ENCODE measurements at regions not wholly inside any gene's neighbourhood (a gene's known extent, or its start where the extent isn't known, plus 50 kb on each side); places are given as distances from the start of the nearest gene placed in this dataset.

- POLR2A ChIA-PET = no interaction called here
- H3K36me3 Mint-ChIP-seq (ENCODE audit: low read depth) = no peaks in the 10 kb centered on the region
- H3K4me3 Mint-ChIP-seq = no peak overlapping the region
- peaks cover 3% of the 10 kb centered on the region for H3K9me3 Mint-ChIP-seq
- no peak for DNase-seq
- no peak overlapping the region for H3K27ac Mint-ChIP-seq
- no peaks in the 10 kb centered on the region for H3K27me3 Mint-ChIP-seq
- H3K4me1 Mint-ChIP-seq = no peaks in the 10 kb centered on the region
- CTCF ChIA-PET = no interaction called here
These were observed 123.4 kb upstream of the ANO1 start for GRCh38 chr11:69954756-69955155.

GRCh38 chr11:69956669-69957190 lies 121.4 kb upstream of the ANO1 start:
- H3K27me3 Mint-ChIP-seq = no peaks in the 10 kb centered on the region
- CTCF ChIA-PET = no interaction called here
- H3K4me3 Mint-ChIP-seq = no peak overlapping the region
- H3K4me1 Mint-ChIP-seq = no peaks in the 10 kb centered on the region
- no peaks in the 10 kb centered on the region for H3K9me3 Mint-ChIP-seq
- H3K36me3 Mint-ChIP-seq (ENCODE audit: low read depth) = no peaks in the 10 kb centered on the region
- DNase-seq = no peak
- H3K27ac Mint-ChIP-seq = no peak overlapping the region
- POLR2A ChIA-PET = no interaction called here

DNA sequence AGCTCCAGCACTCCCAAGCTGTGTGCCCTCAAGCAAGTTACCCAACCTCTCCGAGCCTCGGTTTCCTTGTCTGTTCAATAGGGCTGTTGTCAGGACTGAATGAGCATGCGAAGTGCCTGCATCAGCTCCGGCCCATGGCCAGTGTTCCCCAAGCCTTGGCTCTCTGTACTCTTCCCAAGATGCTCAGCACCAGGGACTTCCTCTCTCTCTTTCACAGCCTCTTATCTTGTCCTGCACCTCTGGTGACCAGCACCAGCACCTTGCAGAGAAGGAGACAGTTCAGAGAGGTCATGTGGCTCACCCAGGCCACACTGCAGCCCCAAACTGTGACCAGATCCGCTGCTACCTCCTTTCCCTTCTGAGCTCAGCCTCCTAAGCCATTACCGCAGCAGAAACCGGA lies 120.3 kb upstream of the ANO1 start:
- no peak overlapping the region for H3K27ac Mint-ChIP-seq
- H3K9me3 Mint-ChIP-seq = no peaks in the 10 kb centered on the region
- CTCF ChIA-PET = no interaction called here
- H3K4me3 Mint-ChIP-seq = no peak overlapping the region
- POLR2A ChIA-PET = no interaction called here
- no peaks in the 10 kb centered on the region for H3K4me1 Mint-ChIP-seq
- DNase-seq = no peak
- H3K36me3 Mint-ChIP-seq (ENCODE audit: low read depth) = no peaks in the 10 kb centered on the region
- H3K27me3 Mint-ChIP-seq = no peaks in the 10 kb centered on the region

DNA sequence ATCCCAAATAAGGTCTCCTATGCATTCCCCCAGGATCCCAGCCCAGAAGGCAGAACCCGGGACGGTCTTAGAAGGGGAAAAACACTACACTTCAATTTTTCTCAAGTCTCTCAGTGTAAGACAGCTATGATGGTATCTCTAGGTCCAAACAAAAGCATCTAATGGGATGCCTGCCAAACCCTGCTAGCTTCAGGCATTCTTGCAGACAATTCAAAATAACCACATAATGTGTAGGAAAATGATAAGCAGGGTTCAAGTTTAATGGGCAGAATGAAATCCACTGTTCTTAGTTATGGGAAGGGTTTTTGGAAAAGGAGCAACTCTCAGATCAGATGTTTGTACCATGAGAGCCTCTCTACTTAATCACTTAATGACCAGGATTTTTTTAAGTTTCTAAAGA lies 119.8 kb upstream of the ANO1 start:
- Mint-ChIP-seq H3K9me3 (no peaks in the 10 kb centered on the region), H3K27ac (no peak overlapping the region), H3K4me3 (no peak overlapping the region), H3K4me1 (no peaks in the 10 kb centered on the region), H3K27me3 (no peaks in the 10 kb centered on the region), H3K36me3 (ENCODE audit: low read depth) (no peaks in the 10 kb centered on the region)
- ChIA-PET CTCF (interaction anchor here (1.2 kb wide), 1 partner anchor 43 kb away, joined by 3 read pairs; no protein-coding TSS in a partner anchor), POLR2A (no interaction called here)
- no peak for DNase-seq

- Mint-ChIP-seq H3K4me1 (no peaks in the 10 kb centered on the region), H3K9me3 (no peaks in the 10 kb centered on the region), H3K4me3 (no peak overlapping the region), H3K36me3 (ENCODE audit: low read depth) (no peaks in the 10 kb centered on the region), H3K27ac (no peak overlapping the region), H3K27me3 (no peaks in the 10 kb centered on the region)
- ChIA-PET POLR2A (no interaction called here), CTCF (interaction anchor here (1.2 kb wide), 1 partner anchor 44 kb away, joined by 3 read pairs; no protein-coding TSS in a partner anchor)
- DNase-seq = no peak
These were observed 118.7 kb upstream of the ANO1 start for GRCh38 chr11:69959461-69959860.

- no peak for DNase-seq
- Mint-ChIP-seq H3K9me3 (no peaks in the 10 kb centered on the region), H3K4me3 (no peak overlapping the region), H3K27ac (no peak overlapping the region), H3K27me3 (no peaks in the 10 kb centered on the region), H3K36me3 (ENCODE audit: low read depth) (no peaks in the 10 kb centered on the region), H3K4me1 (no peaks in the 10 kb centered on the region)
- ChIA-PET CTCF (no interaction called here), POLR2A (no interaction called here)
These were observed 116.4 kb upstream of the ANO1 start for GRCh38 chr11:69961738-69962137.

DNA sequence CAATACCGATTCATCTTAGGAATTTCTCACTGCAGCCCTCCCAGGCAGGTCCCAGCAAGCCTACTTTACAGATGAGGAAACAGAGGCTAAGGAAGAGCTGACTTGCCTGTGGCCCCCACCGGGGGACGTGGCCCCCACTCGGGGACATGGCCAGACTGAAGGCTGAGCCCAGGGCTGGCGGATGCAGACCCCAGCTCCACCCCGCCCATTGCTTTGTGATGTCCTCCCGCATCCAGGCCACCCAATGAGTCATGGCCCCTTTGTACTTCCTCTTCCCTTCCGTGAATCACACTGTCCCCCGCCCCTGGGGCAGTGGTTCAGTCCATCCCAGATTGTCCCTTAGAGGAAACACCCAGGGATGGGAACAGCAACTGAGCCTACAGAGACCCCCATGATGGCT lies 116.0 kb upstream of the ANO1 start:
- Mint-ChIP-seq H3K9me3 (no peaks in the 10 kb centered on the region), H3K36me3 (ENCODE audit: low read depth) (no peaks in the 10 kb centered on the region), H3K4me3 (no peak overlapping the region), H3K27ac (no peak overlapping the region), H3K27me3 (no peaks in the 10 kb centered on the region), H3K4me1 (no peaks in the 10 kb centered on the region)
- CTCF ChIA-PET = no interaction called here
- DNase-seq = no peak
- POLR2A ChIA-PET = no interaction called here

- POLR2A ChIA-PET = no interaction called here
- no peak overlapping the region for H3K4me3 Mint-ChIP-seq
- H3K36me3 Mint-ChIP-seq (ENCODE audit: low read depth) = no peaks in the 10 kb centered on the region
- CTCF ChIA-PET = no interaction called here
- H3K4me1 Mint-ChIP-seq = no peaks in the 10 kb centered on the region
- no peak overlapping the region for H3K27ac Mint-ChIP-seq
- H3K9me3 Mint-ChIP-seq = no peaks in the 10 kb centered on the region
- H3K27me3 Mint-ChIP-seq = no peaks in the 10 kb centered on the region
- no peak for DNase-seq
These were observed 114.4 kb upstream of the ANO1 start for GRCh38 chr11:69963533-69964246.

DNA sequence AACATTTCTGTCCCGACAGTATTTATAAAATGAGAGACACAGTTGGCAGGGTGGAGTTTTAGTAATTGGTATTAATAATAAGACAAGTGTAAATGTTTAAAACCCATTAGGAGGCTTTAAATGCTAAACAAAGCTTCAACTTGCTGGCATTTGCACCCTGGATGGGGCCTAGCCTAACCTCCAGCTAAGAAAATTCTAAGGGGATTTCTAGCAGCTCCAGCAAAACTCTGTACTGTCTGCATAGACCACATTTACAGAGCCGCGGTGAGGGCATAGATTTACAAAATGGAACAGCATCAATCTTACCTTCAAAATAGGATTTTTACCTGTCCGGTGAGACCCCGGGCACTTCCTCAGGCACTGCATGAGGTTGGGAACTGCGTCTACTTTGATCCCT lies 113.9 kb upstream of the ANO1 start:
- no peaks in the 10 kb centered on the region for H3K36me3 Mint-ChIP-seq (ENCODE audit: low read depth)
- H3K27ac Mint-ChIP-seq = no peak overlapping the region
- no peaks in the 10 kb centered on the region for H3K27me3 Mint-ChIP-seq
- ChIA-PET POLR2A (no interaction called here), CTCF (no interaction called here)
- no peak overlapping the region for H3K4me3 Mint-ChIP-seq
- no peak for DNase-seq
- no peaks in the 10 kb centered on the region for H3K4me1 Mint-ChIP-seq
- no peaks in the 10 kb centered on the region for H3K9me3 Mint-ChIP-seq

- H3K27ac Mint-ChIP-seq = no peak overlapping the region
- ChIA-PET CTCF (no interaction called here), POLR2A (no interaction called here)
- H3K27me3 Mint-ChIP-seq = peaks cover 3% of the 10 kb centered on the region
- H3K9me3 Mint-ChIP-seq = no peaks in the 10 kb centered on the region
- no peaks in the 10 kb centered on the region for H3K36me3 Mint-ChIP-seq (ENCODE audit: low read depth)
- DNase-seq = no peak
- peaks cover 3% of the 10 kb centered on the region for H3K4me1 Mint-ChIP-seq
- no peak overlapping the region for H3K4me3 Mint-ChIP-seq
These were observed 112.1 kb upstream of the ANO1 start for GRCh38 chr11:69965821-69966582.

DNA sequence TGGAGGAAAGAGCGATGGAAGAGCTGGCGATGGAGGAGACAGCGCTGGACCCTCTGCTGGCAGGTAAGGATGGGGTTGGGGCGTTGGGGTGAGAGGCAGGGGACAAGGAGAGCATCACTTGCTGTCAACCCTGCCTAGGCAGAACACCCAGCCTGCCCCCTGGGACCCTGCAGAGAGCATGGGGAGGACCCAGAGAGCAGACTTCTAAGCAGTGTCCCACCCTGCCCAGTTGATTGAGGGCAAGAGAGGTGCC lies 111.6 kb upstream of the ANO1 start:
- Mint-ChIP-seq H3K36me3 (ENCODE audit: low read depth) (no peaks in the 10 kb centered on the region), H3K27me3 (peaks cover 3% of the 10 kb centered on the region), H3K9me3 (no peaks in the 10 kb centered on the region), H3K27ac (no peak overlapping the region), H3K4me1 (peaks cover 3% of the 10 kb centered on the region), H3K4me3 (no peak overlapping the region)
- no peak for DNase-seq
- POLR2A ChIA-PET = no interaction called here
- CTCF ChIA-PET = no interaction called here

DNA sequence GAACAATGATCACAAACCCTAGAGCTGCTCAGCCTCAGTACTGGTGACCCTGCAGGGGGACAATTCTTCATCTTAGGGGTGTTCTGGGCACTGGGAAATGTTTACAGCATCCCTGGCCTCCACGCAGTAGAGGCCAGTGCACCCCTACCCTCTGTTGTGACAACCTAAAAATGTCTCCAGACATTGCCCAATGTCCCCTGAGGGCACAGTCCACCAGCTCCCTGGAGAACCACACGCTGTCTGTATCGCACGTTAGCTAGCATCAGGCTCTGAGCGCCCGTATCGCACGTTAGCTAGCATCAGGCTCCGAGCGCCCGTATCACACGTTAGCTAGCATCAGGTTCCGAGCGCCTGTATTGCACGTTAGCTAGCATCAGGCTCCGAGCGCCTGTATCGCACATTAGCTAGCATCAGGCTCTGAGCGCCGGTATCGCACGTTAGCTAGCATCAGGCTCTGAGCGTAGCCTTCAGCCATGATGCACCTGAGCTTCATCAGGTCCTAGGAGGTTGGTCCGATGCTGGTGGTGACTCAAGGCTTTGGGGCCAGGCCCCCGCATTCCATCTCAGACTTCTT lies 111.1 kb upstream of the ANO1 start:
- POLR2A ChIA-PET = no interaction called here
- CTCF ChIA-PET = interaction anchor here (0.6 kb wide), 1 partner anchor 211 kb away, joined by 3 read pairs; no protein-coding TSS in a partner anchor
- Mint-ChIP-seq H3K36me3 (ENCODE audit: low read depth) (no peaks in the 10 kb centered on the region), H3K27me3 (peaks cover 3% of the 10 kb centered on the region), H3K4me3 (no peak overlapping the region), H3K4me1 (peaks cover 3% of the 10 kb centered on the region), H3K27ac (no peak overlapping the region), H3K9me3 (no peaks in the 10 kb centered on the region)
- no peak for DNase-seq

DNA sequence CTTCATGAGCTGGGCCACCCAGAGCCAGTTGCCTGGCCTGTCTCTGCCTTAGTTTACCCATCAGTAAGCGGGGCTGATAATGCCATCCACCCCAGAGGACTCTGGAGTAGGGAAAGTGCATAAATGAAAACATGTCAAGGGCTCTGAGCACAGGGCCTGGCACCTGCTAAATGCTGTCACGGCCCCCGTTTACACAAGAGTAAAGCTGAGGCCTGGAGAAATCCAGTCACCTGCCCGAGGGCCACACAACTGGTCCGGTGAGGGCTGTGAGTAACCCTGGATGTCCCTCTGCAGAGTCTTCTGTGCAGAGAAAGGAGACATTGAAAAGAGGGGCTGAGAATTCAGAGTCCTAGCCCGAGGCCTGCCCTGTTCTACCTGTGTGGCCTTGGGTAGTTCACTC lies 110.6 kb upstream of the ANO1 start:
- Mint-ChIP-seq H3K36me3 (ENCODE audit: low read depth) (no peaks in the 10 kb centered on the region), H3K9me3 (no peaks in the 10 kb centered on the region), H3K4me1 (peaks cover 3% of the 10 kb centered on the region), H3K4me3 (no peak overlapping the region), H3K27me3 (peaks cover 3% of the 10 kb centered on the region), H3K27ac (no peak overlapping the region)
- POLR2A ChIA-PET = no interaction called here
- no peak for DNase-seq
- CTCF ChIA-PET = interaction anchor here (0.6 kb wide), 1 partner anchor 210 kb away, joined by 3 read pairs; no protein-coding TSS in a partner anchor
